Astrocyte (in vitro differentiated cells and primary cell): ENCODE measurements at regions not wholly inside any gene's neighbourhood (a gene's known extent, or its start where the extent isn't known, plus 50 kb on each side); places are given as distances from the start of the nearest gene placed in this dataset.

ENCODE experiments used
- EZH2 ChIP-seq: IDR thresholded peaks from 2 replicates; pipeline ENCODE4 v1.6.1; 2012; ENCODE audit warnings: mild to moderate bottlenecking, low read length, inconsistent platforms; ENCODE audit not compliant: insufficient read depth
- TF ChIP-seq, protein P1 (sequence below): IDR thresholded peaks from 2 replicates; pipeline ENCODE4 v1.5.1; 2011; ENCODE audit warnings: low read depth, mild to moderate bottlenecking, inconsistent platforms, low read length, moderate library complexity; ENCODE audit not compliant: insufficient read depth

DNA sequence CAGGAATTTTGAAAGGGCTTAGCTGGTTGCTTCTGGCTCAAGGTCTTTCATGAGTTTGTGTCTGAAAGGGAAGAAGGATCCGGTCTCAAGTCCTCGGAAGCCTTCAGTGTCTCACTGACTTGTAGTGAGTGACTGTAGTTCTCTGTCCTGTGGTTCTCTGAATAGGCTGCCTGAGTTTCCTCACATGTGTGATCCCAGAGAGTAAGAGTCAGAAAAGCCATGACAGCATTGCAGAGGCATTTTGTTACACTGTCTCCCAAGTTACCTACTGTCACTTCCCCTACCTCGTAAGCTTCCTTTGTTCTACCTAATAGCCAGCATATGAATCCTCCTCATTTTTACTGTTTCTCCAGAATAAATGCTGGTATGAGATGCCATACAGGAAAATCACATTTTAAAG is 709.1 kb upstream of the CHAC2 start:
- TF ChIP-seq, protein P1, sequence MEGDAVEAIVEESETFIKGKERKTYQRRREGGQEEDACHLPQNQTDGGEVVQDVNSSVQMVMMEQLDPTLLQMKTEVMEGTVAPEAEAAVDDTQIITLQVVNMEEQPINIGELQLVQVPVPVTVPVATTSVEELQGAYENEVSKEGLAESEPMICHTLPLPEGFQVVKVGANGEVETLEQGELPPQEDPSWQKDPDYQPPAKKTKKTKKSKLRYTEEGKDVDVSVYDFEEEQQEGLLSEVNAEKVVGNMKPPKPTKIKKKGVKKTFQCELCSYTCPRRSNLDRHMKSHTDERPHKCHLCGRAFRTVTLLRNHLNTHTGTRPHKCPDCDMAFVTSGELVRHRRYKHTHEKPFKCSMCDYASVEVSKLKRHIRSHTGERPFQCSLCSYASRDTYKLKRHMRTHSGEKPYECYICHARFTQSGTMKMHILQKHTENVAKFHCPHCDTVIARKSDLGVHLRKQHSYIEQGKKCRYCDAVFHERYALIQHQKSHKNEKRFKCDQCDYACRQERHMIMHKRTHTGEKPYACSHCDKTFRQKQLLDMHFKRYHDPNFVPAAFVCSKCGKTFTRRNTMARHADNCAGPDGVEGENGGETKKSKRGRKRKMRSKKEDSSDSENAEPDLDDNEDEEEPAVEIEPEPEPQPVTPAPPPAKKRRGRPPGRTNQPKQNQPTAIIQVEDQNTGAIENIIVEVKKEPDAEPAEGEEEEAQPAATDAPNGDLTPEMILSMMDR, result no peak
- TF ChIP-seq EZH2, result no peak
